CD4-positive, alpha-beta T cell (primary cell): ENCODE measurements at regions not wholly inside any gene's neighbourhood (a gene's known extent, or its start where the extent isn't known, plus 50 kb on each side); places are given as distances from the start of the nearest gene placed in this dataset.

ENCODE experiments used
- ATAC-seq: fragments of 200-7000 bp; cut with Tn5 transposase; one replicate; pipeline ENCODE4 v1.10.0; 2022; ENCODE audit warnings: mild to moderate bottlenecking; ENCODE audit not compliant: poor library complexity
- CTCF ChIA-PET: fragments of 350-600 bp; sonication (Branson Sonifier 250); formaldehyde crosslinking; loops from one replicate; lab custom pipeline; 2021; ENCODE audit warnings: antibody characterized with exemption, inconsistent platforms; lab: Charles Lee
- POLR2A ChIA-PET: fragments of 350-600 bp; sonication (Branson Sonifier 250); formaldehyde crosslinking; loops from one replicate; lab custom pipeline; 2021; ENCODE audit warnings: antibody characterized with exemption, inconsistent platforms; lab: Charles Lee
- DNase-seq, 14 experiments: peaks; one replicate each; pipeline ENCODE4 v3.0.0-alpha.2; 2013 to 2020; ENCODE audit warnings: mixed read lengths in 2 of 14
- H3K27ac ChIP-seq, 2 donors: one replicate each; pipeline versions ENCODE4 v1.5.1 to v1.7.0; 2013; ENCODE audit warnings: low read length in 2 of 2, low read depth in 1 of 2, mild to moderate bottlenecking in 1 of 2
- H3K27me3 ChIP-seq, 2 experiments: 1 replicate in 1 of 2; 2 replicates in 1 of 2; pipeline versions ENCODE4 v1.6.1 to v1.7.0; 2013; ENCODE audit warnings: low read length in 2 of 2, control low read depth in 1 of 2, mild to moderate bottlenecking in 1 of 2, moderate library complexity in 1 of 2; ENCODE audit not compliant: insufficient read depth in 2 of 2, control insufficient read depth in 1 of 2
- H3K36me3 ChIP-seq: one replicate; pipeline ENCODE4 v1.6.1; 2013; ENCODE audit warnings: low read length, control low read depth; ENCODE audit not compliant: insufficient read depth
- H3K4me1 ChIP-seq: one replicate; pipeline ENCODE4 v1.6.1; 2013; ENCODE audit warnings: low read length, control low read depth; ENCODE audit not compliant: insufficient read depth
- H3K4me3 ChIP-seq: one replicate; pipeline ENCODE4 v1.5.1; 2013; ENCODE audit warnings: mild to moderate bottlenecking, low read length, moderate library complexity
- H3K9me3 ChIP-seq, 2 experiments: 1 replicate in 1 of 2; 2 replicates in 1 of 2; pipeline versions ENCODE4 v1.6.1 to v1.7.0; 2013; ENCODE audit warnings: low read length in 2 of 2, mild to moderate bottlenecking in 2 of 2, control low read depth in 1 of 2, moderate library complexity in 1 of 2; ENCODE audit not compliant: control insufficient read depth in 1 of 2, insufficient read depth in 1 of 2
- H3K27ac Mint-ChIP-seq: one replicate; pipeline ENCODE4 v1.8.0; 2020; ENCODE audit warnings: mixed read lengths
- H3K27me3 Mint-ChIP-seq: one replicate; pipeline ENCODE4 v1.8.0; 2021; ENCODE audit warnings: mixed read lengths
- H3K36me3 Mint-ChIP-seq: one replicate; pipeline ENCODE4 v1.8.0; 2021; ENCODE audit warnings: low read depth, mixed read lengths
- H3K4me1 Mint-ChIP-seq: one replicate; pipeline ENCODE4 v1.8.0; 2021; ENCODE audit warnings: low read depth, mixed read lengths
- H3K4me3 Mint-ChIP-seq: one replicate; pipeline ENCODE4 v1.8.0; 2020; ENCODE audit warnings: mild to moderate bottlenecking, mixed read lengths
- H3K9me3 Mint-ChIP-seq: one replicate; pipeline ENCODE4 v1.8.0; 2020; ENCODE audit warnings: mixed read lengths
- intact Hi-C, 2 experiments: fragments of 100-400 bp; cut with DNase I in 1 of 2; cut with micrococcal nuclease in 1 of 2; formaldehyde crosslinking; loops; one replicate each; pipeline versions ENCODE4 v1.15.1 to v1.9.0; 2023 to 2025; cut with DNase I, micrococcal nuclease
- TF ChIP-seq, protein P1 (sequence below): fragments of 200-600 bp; IDR thresholded peaks from one replicate; pipeline ENCODE4 v1.8.0; 2022; ENCODE audit warnings: antibody characterized with exemption, mild to moderate bottlenecking

- H3K36me3 Mint-ChIP-seq, result no peaks in the 10 kb centered on the region
- ATAC-seq (no peak), DNase-seq (no peak)
- H3K4me1 Mint-ChIP-seq, result no peaks in the 10 kb centered on the region
- Histone ChIP-seq H3K27ac (no peak overlapping the region), H3K36me3 (no peaks in the 10 kb centered on the region), H3K4me3 (no peak overlapping the region), H3K9me3 (no peaks in the 10 kb centered on the region), H3K27me3 (no peaks in the 10 kb centered on the region), H3K4me1 (no peaks in the 10 kb centered on the region)
- H3K27me3 Mint-ChIP-seq, result no peaks in the 10 kb centered on the region
- intact Hi-C loops, result no loop called here
- ChIA-PET CTCF (no interaction called here), POLR2A (interaction anchor here (0.5 kb wide), 1 partner anchor 225 kb away, joined by 3 read pairs; no protein-coding TSS in a partner anchor)
- no peaks in the 10 kb centered on the region for H3K9me3 Mint-ChIP-seq
- H3K27ac Mint-ChIP-seq, result no peak overlapping the region
- no peak overlapping the region for H3K4me3 Mint-ChIP-seq
- TF ChIP-seq, protein P1, sequence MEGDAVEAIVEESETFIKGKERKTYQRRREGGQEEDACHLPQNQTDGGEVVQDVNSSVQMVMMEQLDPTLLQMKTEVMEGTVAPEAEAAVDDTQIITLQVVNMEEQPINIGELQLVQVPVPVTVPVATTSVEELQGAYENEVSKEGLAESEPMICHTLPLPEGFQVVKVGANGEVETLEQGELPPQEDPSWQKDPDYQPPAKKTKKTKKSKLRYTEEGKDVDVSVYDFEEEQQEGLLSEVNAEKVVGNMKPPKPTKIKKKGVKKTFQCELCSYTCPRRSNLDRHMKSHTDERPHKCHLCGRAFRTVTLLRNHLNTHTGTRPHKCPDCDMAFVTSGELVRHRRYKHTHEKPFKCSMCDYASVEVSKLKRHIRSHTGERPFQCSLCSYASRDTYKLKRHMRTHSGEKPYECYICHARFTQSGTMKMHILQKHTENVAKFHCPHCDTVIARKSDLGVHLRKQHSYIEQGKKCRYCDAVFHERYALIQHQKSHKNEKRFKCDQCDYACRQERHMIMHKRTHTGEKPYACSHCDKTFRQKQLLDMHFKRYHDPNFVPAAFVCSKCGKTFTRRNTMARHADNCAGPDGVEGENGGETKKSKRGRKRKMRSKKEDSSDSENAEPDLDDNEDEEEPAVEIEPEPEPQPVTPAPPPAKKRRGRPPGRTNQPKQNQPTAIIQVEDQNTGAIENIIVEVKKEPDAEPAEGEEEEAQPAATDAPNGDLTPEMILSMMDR, result no peak
Measured at GRCh38 chr1:228961511-228961910, 226.2 kb downstream of the RHOU start.

GRCh38 chr1:228963795-228964177 lies 228.5 kb downstream of the RHOU start:
- CTCF ChIA-PET, result no interaction called here
- no peak overlapping the region for H3K4me3 ChIP-seq
- H3K27me3 ChIP-seq, result no peaks in the 10 kb centered on the region
- H3K27ac Mint-ChIP-seq, result no peak overlapping the region
- DNase-seq (no peak), ATAC-seq (no peak)
- H3K4me1 ChIP-seq, result no peaks in the 10 kb centered on the region
- no peaks in the 10 kb centered on the region for H3K9me3 Mint-ChIP-seq
- H3K27ac ChIP-seq, result no peak overlapping the region
- H3K36me3 Mint-ChIP-seq, result no peaks in the 10 kb centered on the region
- POLR2A ChIA-PET, result no interaction called here
- no peaks in the 10 kb centered on the region for H3K36me3 ChIP-seq
- TF ChIP-seq, protein P1, result no peak
- no peaks in the 10 kb centered on the region for H3K4me1 Mint-ChIP-seq
- no peaks in the 10 kb centered on the region for H3K27me3 Mint-ChIP-seq
- intact Hi-C loops, result no loop called here
- H3K9me3 ChIP-seq, result no peaks in the 10 kb centered on the region
- no peak overlapping the region for H3K4me3 Mint-ChIP-seq

- ChIA-PET CTCF (no interaction called here), POLR2A (no interaction called here)
- Histone ChIP-seq H3K27me3 (no peaks in the 10 kb centered on the region), H3K4me1 (no peaks in the 10 kb centered on the region), H3K36me3 (no peaks in the 10 kb centered on the region), H3K27ac (no peak overlapping the region), H3K4me3 (no peak overlapping the region), H3K9me3 (no peaks in the 10 kb centered on the region)
- ATAC-seq, result no peak
- Mint-ChIP-seq H3K27me3 (no peaks in the 10 kb centered on the region), H3K4me1 (no peaks in the 10 kb centered on the region), H3K27ac (no peak overlapping the region), H3K9me3 (no peaks in the 10 kb centered on the region), H3K36me3 (no peaks in the 10 kb centered on the region), H3K4me3 (no peak overlapping the region)
- DNase-seq, result no peak
- TF ChIP-seq, protein P1, result no peak
- intact Hi-C loops, result no loop called here
Measured at GRCh38 chr1:228964178-228965089, 229.2 kb downstream of the RHOU start.
